MCF 10A (cell line): ENCODE measurements at regions not wholly inside any gene's neighbourhood (a gene's known extent, or its start where the extent isn't known, plus 50 kb on each side); places are given as distances from the start of the nearest gene placed in this dataset.

Experiments
- BruUV-seq: library from RNA; stranded (reverse); fragments of 400-500 nt; replicated peaks from 2 replicates; lab custom pipeline; 2021; lab: Mats Ljungman, UMichigan
- CTCF ChIA-PET: fragments of 300-600 bp; sonication (Branson Sonifier 250); formaldehyde crosslinking; extraction: SDS; loops from one replicate; lab custom pipeline; 2021; ENCODE audit warnings: antibody characterized with exemption, inconsistent platforms; lab: Yijun Ruan, JAX
- POLR2A ChIA-PET: fragments of 300-600, 350-650 bp; sonication (Branson Sonifier 250); formaldehyde crosslinking; extraction: SDS; loops from one replicate; lab custom pipeline; 2020; ENCODE audit warnings: antibody characterized with exemption, inconsistent platforms; lab: Yijun Ruan, JAX
- DNase-seq: peaks from one replicate; pipeline ENCODE4 v3.0.0-alpha.2; 2018; ENCODE audit not compliant: unreplicated experiment
- H3K27ac Mint-ChIP-seq: one replicate; pipeline ENCODE4 v1.8.0; 2022; ENCODE audit warnings: mild to moderate bottlenecking, low read depth, mixed read lengths; ENCODE audit not compliant: unreplicated experiment
- H3K27me3 Mint-ChIP-seq: one replicate; pipeline ENCODE4 v1.8.0; 2022; ENCODE audit warnings: mixed read lengths; ENCODE audit not compliant: insufficient read depth, unreplicated experiment
- H3K36me3 Mint-ChIP-seq: one replicate; pipeline ENCODE4 v1.8.0; 2022; ENCODE audit warnings: mild to moderate bottlenecking, moderate library complexity, mixed read lengths; ENCODE audit not compliant: insufficient read depth, unreplicated experiment
- H3K4me1 Mint-ChIP-seq: one replicate; pipeline ENCODE4 v1.8.0; 2022; ENCODE audit warnings: mixed read lengths; ENCODE audit not compliant: insufficient read depth, unreplicated experiment
- H3K4me3 Mint-ChIP-seq: one replicate; pipeline ENCODE4 v1.8.0; 2022; ENCODE audit warnings: mild to moderate bottlenecking, moderate library complexity, mixed read lengths; ENCODE audit not compliant: unreplicated experiment
- H3K9me3 Mint-ChIP-seq: one replicate; pipeline ENCODE4 v1.8.0; 2022; ENCODE audit warnings: mixed read lengths; ENCODE audit not compliant: unreplicated experiment
- CTCF ChIP-seq: fragments of 200-600 bp; IDR thresholded peaks from one replicate; pipeline ENCODE4 v1.8.0; 2022; ENCODE audit warnings: antibody characterized with exemption, mild to moderate bottlenecking; ENCODE audit not compliant: unreplicated experiment
- intact Hi-C: fragments of 100-400 bp; cut with micrococcal nuclease; formaldehyde crosslinking; loops from 2 replicates; pipeline ENCODE4 v1.14.1; 2022

DNA sequence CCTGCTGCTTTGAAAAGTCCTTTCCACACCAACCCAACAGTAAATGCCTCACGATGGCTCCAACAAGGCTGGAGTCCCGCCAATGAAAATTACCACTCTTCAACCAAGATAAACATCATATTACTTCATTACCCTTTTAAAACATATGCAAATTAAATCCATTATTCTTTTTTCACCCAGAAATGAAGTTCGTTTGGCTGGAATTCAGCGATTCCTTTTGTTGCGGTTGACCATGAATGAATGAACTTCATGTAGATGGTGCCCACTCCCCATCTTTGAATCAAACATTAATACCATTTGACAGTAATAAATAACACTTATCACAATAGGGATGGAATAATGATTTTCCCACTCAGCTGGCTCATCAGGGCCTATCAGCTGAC is 211.5 kb upstream of the TOX3 start:
- H3K27ac Mint-ChIP-seq: no peak overlapping the region
- no peak overlapping the region for H3K4me3 Mint-ChIP-seq
- H3K27me3 Mint-ChIP-seq: no peaks in the 10 kb centered on the region
- no peak for DNase-seq
- H3K36me3 Mint-ChIP-seq: no peaks in the 10 kb centered on the region
- no peaks in the 10 kb centered on the region for H3K4me1 Mint-ChIP-seq
- no peaks in the 10 kb centered on the region for H3K9me3 Mint-ChIP-seq
- BruUV-seq: no TSS peak
- intact Hi-C loops: no loop called here
- TF ChIP-seq CTCF: no peak
- POLR2A ChIA-PET: no interaction called here
- CTCF ChIA-PET: no interaction called here

GRCh38 chr16:52757746-52758472 is 211.0 kb upstream of the TOX3 start:
- intact Hi-C loops: no loop called here
- no peaks in the 10 kb centered on the region for H3K36me3 Mint-ChIP-seq
- H3K4me1 Mint-ChIP-seq: no peaks in the 10 kb centered on the region
- no peak overlapping the region for H3K27ac Mint-ChIP-seq
- CTCF ChIA-PET: no interaction called here
- POLR2A ChIA-PET: no interaction called here
- no TSS peak for BruUV-seq
- no peak for DNase-seq
- H3K9me3 Mint-ChIP-seq: no peaks in the 10 kb centered on the region
- no peak for TF ChIP-seq CTCF
- H3K4me3 Mint-ChIP-seq: no peak overlapping the region
- no peaks in the 10 kb centered on the region for H3K27me3 Mint-ChIP-seq

- BruUV-seq: no TSS peak
- intact Hi-C loops: no loop called here
- no peak for TF ChIP-seq CTCF
- H3K27ac Mint-ChIP-seq: no peak overlapping the region
- H3K36me3 Mint-ChIP-seq: no peaks in the 10 kb centered on the region
- ChIA-PET CTCF (no interaction called here), POLR2A (no interaction called here)
- no peak overlapping the region for H3K4me3 Mint-ChIP-seq
- H3K4me1 Mint-ChIP-seq: no peaks in the 10 kb centered on the region
- H3K27me3 Mint-ChIP-seq: no peaks in the 10 kb centered on the region
- H3K9me3 Mint-ChIP-seq: no peaks in the 10 kb centered on the region
- DNase-seq: no peak
These were observed 210.0 kb upstream of the TOX3 start for GRCh38 chr16:52756812-52757517.

GRCh38 chr16:52755396-52755795 is 208.5 kb upstream of the TOX3 start:
- POLR2A ChIA-PET: no interaction called here
- TF ChIP-seq CTCF: no peak

More at GRCh38 chr16:52755396-52755795, 208.5 kb upstream of the TOX3 start:
- intact Hi-C loops: no loop called here
- no peak overlapping the region for H3K4me3 Mint-ChIP-seq
- H3K27me3 Mint-ChIP-seq: no peaks in the 10 kb centered on the region
- H3K9me3 Mint-ChIP-seq: no peaks in the 10 kb centered on the region
- CTCF ChIA-PET: no interaction called here
- no peak overlapping the region for H3K27ac Mint-ChIP-seq
- no TSS peak for BruUV-seq
- no peaks in the 10 kb centered on the region for H3K4me1 Mint-ChIP-seq
- H3K36me3 Mint-ChIP-seq: no peaks in the 10 kb centered on the region
- DNase-seq: no peak
